NCI-H1092 treated with DMSO at 0.1 percent for 48 hours (cell line): ENCODE measurements at regions not wholly inside any gene's neighbourhood (a gene's known extent, or its start where the extent isn't known, plus 50 kb on each side); places are given as distances from the start of the nearest gene placed in this dataset.

Experiments used
- DNase-seq: peaks from one replicate; lab custom pipeline; 2025; lab: John Stamatoyannopoulos, UW

DNA sequence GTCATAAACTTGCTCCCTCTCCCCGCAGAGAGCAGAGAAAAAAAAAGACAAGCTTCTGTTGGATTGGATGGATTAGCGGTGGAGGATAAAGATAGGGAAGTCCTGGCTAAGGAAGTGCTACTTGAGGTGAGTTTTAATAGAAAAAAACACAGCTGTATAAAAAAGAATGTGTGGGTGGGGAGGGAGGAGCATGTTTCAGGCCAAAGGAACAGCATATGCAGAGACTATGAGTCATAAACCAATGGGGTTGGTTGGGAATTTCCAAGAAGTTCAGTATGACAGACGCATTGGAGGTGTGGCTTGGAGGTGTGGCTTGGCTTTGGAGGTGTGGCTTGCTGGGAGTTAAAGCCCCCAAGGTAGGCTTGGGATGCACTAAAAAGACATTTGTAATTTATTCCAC lies 103.0 kb upstream of the LSM8 start:
- DNase-seq, result no peak

- no peak for DNase-seq
Observed at GRCh38 chr7:118082506-118082905, 101.5 kb upstream of the LSM8 start.

GRCh38 chr7:118085000-118085399 lies 99.0 kb upstream of the LSM8 start:
- no peak for DNase-seq

DNA sequence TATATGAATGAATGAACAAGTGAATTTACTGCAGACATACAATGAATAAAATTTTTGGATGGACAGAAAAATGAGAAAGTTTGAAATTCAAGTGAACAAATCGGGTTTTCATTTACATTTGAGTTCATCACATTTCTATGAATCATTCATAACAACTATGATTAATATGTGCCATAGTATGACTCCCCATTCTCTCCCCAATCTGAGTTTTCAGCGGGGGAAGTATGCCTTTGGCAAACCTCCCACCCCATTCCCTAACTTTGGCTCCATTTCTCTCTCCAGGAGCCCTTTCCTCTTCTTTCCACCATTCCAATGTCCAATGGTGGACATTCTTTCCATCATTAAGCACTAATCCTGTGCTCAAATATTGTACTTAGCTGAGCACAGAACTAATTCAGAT lies 96.8 kb upstream of the LSM8 start:
- no peak for DNase-seq

GRCh38 chr7:118094044-118094443 lies 89.9 kb upstream of the LSM8 start:
- DNase-seq, result no peak

DNA sequence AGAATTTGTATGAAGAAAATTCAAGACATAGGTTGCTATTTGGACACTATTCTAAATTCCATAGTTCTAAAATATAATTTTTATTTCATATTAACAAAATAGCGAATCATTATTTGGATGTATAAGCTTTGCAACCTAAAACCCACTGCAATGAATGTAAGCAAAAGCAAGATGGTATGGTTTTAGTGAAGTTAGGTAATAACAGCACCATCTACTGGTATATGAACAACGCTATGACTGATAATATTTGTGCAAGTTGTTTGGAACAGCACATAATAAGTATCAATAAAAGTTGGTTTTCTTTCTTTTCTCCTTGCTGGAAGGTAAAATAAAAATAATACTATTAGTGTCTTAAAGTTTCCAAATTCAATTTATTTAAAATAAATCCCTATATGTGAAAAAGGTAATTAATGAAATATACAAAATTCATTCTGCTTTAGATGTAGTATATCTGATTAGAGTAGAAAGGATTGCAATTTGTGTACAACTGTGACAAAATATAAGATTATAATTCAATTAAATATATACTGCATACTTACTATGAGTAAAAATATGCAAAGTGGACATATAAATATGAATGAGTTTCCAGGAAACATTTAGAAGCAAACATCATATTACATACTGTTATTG lies 79.0 kb upstream of the LSM8 start:
- peak; percentile 61 for DNase-seq

GRCh38 chr7:118109607-118110006 lies 74.4 kb upstream of the LSM8 start:
- peak; percentile 14 for DNase-seq

DNA sequence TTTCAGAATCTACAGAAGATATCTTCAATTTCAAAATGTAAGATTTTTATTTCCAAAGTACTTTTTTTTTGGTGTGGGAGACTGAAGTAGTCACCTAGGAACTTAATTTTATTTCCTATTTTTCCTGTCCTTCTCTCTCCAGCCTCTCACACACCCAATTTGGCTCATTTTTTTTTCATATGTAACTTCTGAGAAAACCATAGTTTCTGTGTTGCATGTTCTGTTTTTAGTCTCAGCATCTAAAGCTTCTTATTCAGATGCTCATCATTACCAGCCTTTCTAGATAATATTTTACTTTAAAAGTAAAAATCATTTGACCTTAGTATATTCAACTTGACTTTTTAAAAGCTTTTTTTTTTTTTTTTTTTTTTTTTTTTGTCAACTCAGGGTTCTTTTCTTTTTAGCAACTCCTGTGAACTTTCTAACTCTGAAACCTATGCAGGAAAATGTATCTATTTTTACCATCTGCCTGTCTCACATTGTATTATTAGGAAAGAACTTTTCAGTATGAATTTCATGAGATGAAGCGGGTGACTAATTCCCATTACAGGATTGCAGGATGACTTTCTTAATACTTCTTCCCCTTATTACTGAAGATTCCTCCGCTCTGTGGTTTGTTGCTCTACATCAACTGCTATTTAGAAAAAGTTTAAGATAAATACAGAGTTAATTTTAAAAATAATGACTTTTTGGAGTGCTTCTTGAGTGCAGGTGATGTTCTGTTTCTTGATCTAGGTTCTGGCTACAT lies 73.6 kb upstream of the LSM8 start:
- DNase-seq, result no peak

GRCh38 chr7:118111347-118111746 lies 72.6 kb upstream of the LSM8 start:
- no peak for DNase-seq

DNA sequence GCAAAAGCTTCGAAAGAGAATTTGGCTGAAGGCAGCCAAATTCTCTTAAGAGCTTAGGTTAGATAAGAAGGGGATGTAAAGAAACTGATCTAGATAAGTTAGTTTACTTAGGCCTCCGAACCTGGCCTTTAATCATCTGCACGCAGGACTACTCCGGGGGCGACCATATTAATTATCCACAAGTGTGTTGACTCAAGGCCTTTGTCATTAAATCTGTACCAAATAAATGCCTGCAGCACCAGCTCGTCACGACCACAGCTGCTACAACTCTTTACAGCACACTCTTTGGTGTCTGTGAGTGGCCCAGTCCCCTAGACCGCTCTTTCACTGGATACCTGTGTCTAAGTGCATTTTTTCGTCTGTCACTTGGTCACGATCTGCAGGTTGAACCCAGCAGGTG lies 69.8 kb upstream of the LSM8 start:
- no peak for DNase-seq

DNA sequence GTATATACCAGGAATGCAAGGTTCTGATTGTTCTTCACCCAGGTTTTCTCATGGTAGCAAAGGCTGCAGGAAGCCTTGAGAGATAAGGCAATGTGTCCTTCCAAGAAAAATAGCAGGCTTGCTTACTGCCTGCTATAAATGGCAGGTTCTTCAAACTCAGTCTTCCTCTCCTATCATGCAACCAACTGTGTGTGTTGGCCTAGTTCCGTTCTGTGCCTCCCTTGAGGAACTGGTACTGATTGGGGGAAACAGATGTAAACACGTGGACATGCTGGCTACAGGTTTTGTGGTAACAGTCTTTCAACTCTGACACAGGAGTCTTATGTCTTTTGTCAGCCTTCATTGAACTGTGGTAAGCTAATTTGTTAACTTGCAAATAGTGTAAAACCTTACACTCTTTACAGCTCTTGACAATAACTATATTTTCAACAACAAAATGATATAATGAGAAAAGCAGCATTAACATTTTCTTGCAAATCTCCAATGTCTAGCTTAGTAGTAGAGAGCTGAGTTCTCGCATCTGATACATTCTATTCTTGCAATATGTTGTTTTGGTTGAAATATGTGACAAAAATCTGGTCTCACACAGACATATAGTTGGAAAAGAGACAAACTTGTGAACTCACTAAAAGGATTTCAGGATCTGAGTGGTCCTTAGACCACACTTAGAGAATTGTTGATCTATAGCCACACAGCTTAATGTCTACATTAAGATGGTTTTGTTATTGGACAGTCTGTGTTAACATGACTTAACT lies 54.7 kb upstream of the LSM8 start:
- no peak for DNase-seq

DNA sequence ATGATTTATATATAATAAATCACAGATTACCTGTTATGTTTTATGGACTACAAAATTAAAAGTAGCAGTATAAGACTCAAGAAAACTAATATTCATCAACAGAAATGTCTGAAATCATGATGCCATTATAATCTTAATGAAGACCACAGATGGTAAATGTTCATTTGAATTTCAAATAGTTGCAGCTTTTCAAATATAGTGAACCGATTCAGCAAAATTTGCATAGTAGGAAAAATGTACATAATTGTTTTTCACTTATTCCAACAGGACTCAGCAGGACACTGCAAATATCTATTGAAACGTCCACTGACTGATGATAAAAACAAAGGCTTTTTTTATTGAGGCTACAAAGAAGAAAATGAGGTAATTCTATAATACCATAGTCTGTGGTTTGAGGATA lies 51.2 kb upstream of the LSM8 start:
- DNase-seq, result no peak
